ENCODE measurements at regions not wholly inside any gene's neighbourhood (a gene's known extent, or its start where the extent isn't known, plus 50 kb on each side); places are given as distances from the start of the nearest gene placed in this dataset.
A peak's percentile ranks its signal among the peaks of the same experiment; 100 is the strongest.
"Not testable (repeated sequence)": the region's sequence is repeated elsewhere in the genome, so short reads cannot be mapped to it uniquely, and the experiment has no call there.

- not testable (repeated sequence) for DNase-seq (ENCODE audit: low spot score)
Observed at GRCh38 chr5:121665542-121665941, 186.1 kb upstream of the FTMT start.

- no peak for DNase-seq (ENCODE audit: low spot score)
Observed at GRCh38 chr5:121667292-121667691, 184.4 kb upstream of the FTMT start.

GRCh38 chr5:121668635-121669034 is 183.0 kb upstream of the FTMT start:
- DNase-seq (ENCODE audit: low spot score), result no peak

- DNase-seq (ENCODE audit: low spot score), result no peak
Observed at GRCh38 chr5:121671624-121672023, 180.1 kb upstream of the FTMT start.

- DNase-seq (ENCODE audit: low spot score), result no peak
Observed at GRCh38 chr5:121675924-121676323, 175.8 kb upstream of the FTMT start.

- DNase-seq (ENCODE audit: low spot score), result no peak
Observed at GRCh38 chr5:121681229-121681855, 170.3 kb upstream of the FTMT start.

- DNase-seq (ENCODE audit: low spot score), result no peak
Observed at GRCh38 chr5:121688126-121688525, 163.6 kb upstream of the FTMT start.

- DNase-seq (ENCODE audit: low spot score), result no peak
Observed at GRCh38 chr5:121688781-121689180, 162.9 kb upstream of the FTMT start.

- peak; percentile 7 for DNase-seq (ENCODE audit: low spot score)
Observed at GRCh38 chr5:121691478-121691877, 160.2 kb upstream of the FTMT start.

GRCh38 chr5:121692158-121692557 is 159.5 kb upstream of the FTMT start:
- no peak for DNase-seq (ENCODE audit: low spot score)

- no peak for DNase-seq (ENCODE audit: low spot score)
Observed at GRCh38 chr5:121693864-121694263, 157.8 kb upstream of the FTMT start.

GRCh38 chr5:121695307-121695706 is 156.4 kb upstream of the FTMT start:
- no peak for DNase-seq (ENCODE audit: low spot score)

GRCh38 chr5:121698690-121699089 is 153.0 kb upstream of the FTMT start:
- DNase-seq (ENCODE audit: low spot score), result no peak

- no peak for DNase-seq (ENCODE audit: low spot score)
Observed at GRCh38 chr5:121701731-121702130, 150.0 kb upstream of the FTMT start.

- peak; percentile 10 for DNase-seq (ENCODE audit: low spot score)
Observed at GRCh38 chr5:121702682-121703081, 149.0 kb upstream of the FTMT start.

- no peak for DNase-seq (ENCODE audit: low spot score)
Observed at GRCh38 chr5:121704291-121704690, 147.4 kb upstream of the FTMT start.

- DNase-seq (ENCODE audit: low spot score), result no peak
Observed at GRCh38 chr5:121706686-121707085, 145.0 kb upstream of the FTMT start.

GRCh38 chr5:121707178-121707577 is 144.5 kb upstream of the FTMT start:
- DNase-seq (ENCODE audit: low spot score), result no peak

- DNase-seq (ENCODE audit: low spot score), result no peak
Observed at GRCh38 chr5:121711416-121711815, 140.3 kb upstream of the FTMT start.

GRCh38 chr5:121719255-121719654 is 132.4 kb upstream of the FTMT start:
- no peak for DNase-seq (ENCODE audit: low spot score)

- no peak for DNase-seq (ENCODE audit: low spot score)
Observed at GRCh38 chr5:121725450-121725849, 126.2 kb upstream of the FTMT start.

GRCh38 chr5:121726991-121727390 is 124.7 kb upstream of the FTMT start:
- DNase-seq (ENCODE audit: low spot score), result no peak

- no peak for DNase-seq (ENCODE audit: low spot score)
Observed at GRCh38 chr5:121731377-121731776, 120.3 kb upstream of the FTMT start.

- no peak for DNase-seq (ENCODE audit: low spot score)
Observed at GRCh38 chr5:121735618-121736017, 116.1 kb upstream of the FTMT start.

GRCh38 chr5:121737120-121737519 is 114.6 kb upstream of the FTMT start:
- no peak for DNase-seq (ENCODE audit: low spot score)
